Glutamatergic neuron (in vitro differentiated cells): ENCODE measurements at regions not wholly inside any gene's neighbourhood (a gene's known extent, or its start where the extent isn't known, plus 50 kb on each side); places are given as distances from the start of the nearest gene placed in this dataset.

ENCODE experiments used
- DNase-seq: peaks from one replicate; pipeline ENCODE4 v3.0.0; 2022
- H3K27ac Mint-ChIP-seq: one replicate; pipeline ENCODE4 v1.8.0; 2020; ENCODE audit warnings: mild to moderate bottlenecking, mixed read lengths, inconsistent platforms; ENCODE audit not compliant: unreplicated experiment
- H3K27me3 Mint-ChIP-seq: one replicate; pipeline ENCODE4 v1.8.0; 2020; ENCODE audit warnings: mild to moderate bottlenecking, moderate library complexity, mixed read lengths, inconsistent platforms; ENCODE audit not compliant: unreplicated experiment
- H3K36me3 Mint-ChIP-seq: one replicate; pipeline ENCODE4 v1.8.0; 2020; ENCODE audit warnings: mild to moderate bottlenecking, mixed read lengths, inconsistent platforms; ENCODE audit not compliant: unreplicated experiment
- H3K4me1 Mint-ChIP-seq: one replicate; pipeline ENCODE4 v1.8.0; 2020; ENCODE audit warnings: mild to moderate bottlenecking, low read depth, mixed read lengths, inconsistent platforms; ENCODE audit not compliant: unreplicated experiment
- H3K4me3 Mint-ChIP-seq: one replicate; pipeline ENCODE4 v1.8.0; 2020; ENCODE audit warnings: mild to moderate bottlenecking, mixed read lengths, inconsistent platforms; ENCODE audit not compliant: unreplicated experiment
- H3K9me3 Mint-ChIP-seq: one replicate; pipeline ENCODE4 v1.8.0; 2020; ENCODE audit warnings: mild to moderate bottlenecking, moderate library complexity, mixed read lengths, inconsistent platforms; ENCODE audit not compliant: unreplicated experiment
- CTCF ChIP-seq: fragments of 200-600 bp; sonication (generic); IDR thresholded peaks from one replicate; pipeline ENCODE4 v1.5.0; 2021; ENCODE audit not compliant: partially characterized antibody, unreplicated experiment

GRCh38 chr2:19802086-19802841 is 99.5 kb downstream of the TTC32 start:
- H3K9me3 Mint-ChIP-seq, result peaks cover 2% of the 10 kb centered on the region
- DNase-seq, result no peak
- no peak overlapping the region for H3K4me3 Mint-ChIP-seq
- TF ChIP-seq CTCF, result no peak
- H3K36me3 Mint-ChIP-seq, result peaks cover 3% of the 10 kb centered on the region
- H3K27ac Mint-ChIP-seq, result no peak overlapping the region
- peaks cover 4% of the 10 kb centered on the region for H3K27me3 Mint-ChIP-seq
- H3K4me1 Mint-ChIP-seq, result peaks cover 12% of the 10 kb centered on the region

- Mint-ChIP-seq H3K4me3 (no peak overlapping the region), H3K27ac (no peak overlapping the region), H3K4me1 (peaks cover 9% of the 10 kb centered on the region), H3K27me3 (no peaks in the 10 kb centered on the region), H3K36me3 (no peaks in the 10 kb centered on the region), H3K9me3 (peaks cover 2% of the 10 kb centered on the region)
- no peak for TF ChIP-seq CTCF
- DNase-seq, result no peak
Measured at GRCh38 chr2:19801367-19802080, 100.3 kb downstream of the TTC32 start.

DNA sequence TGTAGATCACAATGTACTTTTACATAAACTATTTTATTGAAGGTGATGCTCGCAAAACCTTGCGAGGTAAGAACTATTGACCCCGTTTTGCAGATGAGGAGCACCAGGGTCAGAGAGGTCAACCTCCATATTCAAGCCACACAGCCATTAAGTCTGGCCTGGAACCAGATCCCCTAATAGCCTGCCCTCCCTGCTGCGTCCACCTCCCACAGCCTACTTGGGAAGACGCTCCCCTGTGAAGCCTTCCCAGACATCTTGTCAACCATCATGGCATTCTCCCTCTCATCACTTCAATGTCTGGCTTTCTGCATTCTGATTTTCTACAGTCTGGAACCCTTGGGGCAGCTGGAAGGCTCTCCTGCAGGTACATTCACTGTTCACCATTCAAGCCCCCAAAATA is 101.0 kb downstream of the TTC32 start:
- Mint-ChIP-seq H3K9me3 (peaks cover 2% of the 10 kb centered on the region), H3K4me3 (no peak overlapping the region), H3K4me1 (peaks cover 2% of the 10 kb centered on the region), H3K36me3 (no peaks in the 10 kb centered on the region), H3K27ac (no peak overlapping the region), H3K27me3 (no peaks in the 10 kb centered on the region)
- no peak for TF ChIP-seq CTCF
- DNase-seq, result no peak

- no peak for TF ChIP-seq CTCF
- Mint-ChIP-seq H3K4me1 (peaks cover 2% of the 10 kb centered on the region), H3K36me3 (no peaks in the 10 kb centered on the region), H3K27ac (no peak overlapping the region), H3K9me3 (peaks cover 2% of the 10 kb centered on the region), H3K4me3 (no peak overlapping the region), H3K27me3 (no peaks in the 10 kb centered on the region)
- no peak for DNase-seq
Measured at GRCh38 chr2:19799881-19800780, 101.7 kb downstream of the TTC32 start.
